ENCODE measurements at regions not wholly inside any gene's neighbourhood (a gene's known extent, or its start where the extent isn't known, plus 50 kb on each side); places are given as distances from the start of the nearest gene placed in this dataset.

GRCh38 chr2:18408638-18409037 lies 151.8 kb downstream of the RDH14 start:
- ChIA-PET POLR2A (no interaction called here), CTCF (interaction anchor here (0.8 kb wide), 1 partner anchor 10 kb away, joined by 3 read pairs; no protein-coding TSS in a partner anchor)
- TF ChIP-seq CTCF (IDR thresholded peaks at IDR 0.05; ENCODE audit: insufficient read depth, low read depth, low read length): no peak
- Histone ChIP-seq H3K4me3 (ENCODE audit: low read depth, low read length) (no peak overlapping the region), H3K36me3 (ENCODE audit: control insufficient read depth, insufficient read depth, low read length) (no peaks in the 10 kb centered on the region), H3K27me3 (ENCODE audit: control insufficient read depth, insufficient read depth, low read length) (no peaks in the 10 kb centered on the region)
- DNase-seq (ENCODE audit: low read depth): no peak

GRCh38 chr2:18406219-18406618 lies 154.2 kb downstream of the RDH14 start:
- Histone ChIP-seq H3K36me3 (ENCODE audit: control insufficient read depth, insufficient read depth, low read length) (no peaks in the 10 kb centered on the region), H3K27me3 (ENCODE audit: control insufficient read depth, insufficient read depth, low read length) (no peaks in the 10 kb centered on the region), H3K4me3 (ENCODE audit: low read depth, low read length) (no peak overlapping the region)
- POLR2A ChIA-PET: no interaction called here
- DNase-seq (ENCODE audit: low read depth): no peak
- TF ChIP-seq CTCF (IDR thresholded peaks at IDR 0.05; ENCODE audit: insufficient read depth, low read depth, low read length): no peak
- CTCF ChIA-PET: no interaction called here

- CTCF ChIA-PET: interaction anchor here (0.8 to 1.7 kb wide), 8 partner anchors 8 to 111 kb away, joined by 3 to 5 read pairs (median 4); no protein-coding TSS in a partner anchor
- 0 out of 2 replicates have a peak, but pooled peaks have one; percentile 15 for TF ChIP-seq CTCF (IDR thresholded peaks at IDR 0.05; ENCODE audit: insufficient read depth, low read depth, low read length)
- no peak for DNase-seq (ENCODE audit: low read depth)
- H3K27me3 ChIP-seq (ENCODE audit: control insufficient read depth, insufficient read depth, low read length): no peaks in the 10 kb centered on the region
- H3K4me3 ChIP-seq (ENCODE audit: low read depth, low read length): no peak overlapping the region
- no peaks in the 10 kb centered on the region for H3K36me3 ChIP-seq (ENCODE audit: control insufficient read depth, insufficient read depth, low read length)
- POLR2A ChIA-PET: no interaction called here
These were observed 155.7 kb downstream of the RDH14 start for GRCh38 chr2:18404708-18405107.

GRCh38 chr2:18403921-18404522 lies 156.4 kb downstream of the RDH14 start:
- Histone ChIP-seq H3K36me3 (ENCODE audit: control insufficient read depth, insufficient read depth, low read length) (no peaks in the 10 kb centered on the region), H3K27me3 (ENCODE audit: control insufficient read depth, insufficient read depth, low read length) (no peaks in the 10 kb centered on the region), H3K4me3 (ENCODE audit: low read depth, low read length) (no peak overlapping the region)
- TF ChIP-seq CTCF (IDR thresholded peaks at IDR 0.05; ENCODE audit: insufficient read depth, low read depth, low read length): no peak
- ChIA-PET CTCF (interaction anchor here (0.7 to 1.7 kb wide), 8 partner anchors 8 to 112 kb away, joined by 3 to 5 read pairs (median 4); no protein-coding TSS in a partner anchor), POLR2A (no interaction called here)
- DNase-seq (ENCODE audit: low read depth): no peak

GRCh38 chr2:18402831-18403230 lies 157.6 kb downstream of the RDH14 start:
- Histone ChIP-seq H3K4me3 (ENCODE audit: low read depth, low read length) (no peak overlapping the region), H3K36me3 (ENCODE audit: control insufficient read depth, insufficient read depth, low read length) (no peaks in the 10 kb centered on the region), H3K27me3 (ENCODE audit: control insufficient read depth, insufficient read depth, low read length) (no peaks in the 10 kb centered on the region)
- ChIA-PET CTCF (interaction anchor here (1.2 to 1.8 kb wide), 3 partner anchors 10 to 25 kb away, joined by 3 to 9 read pairs (median 3); no protein-coding TSS in a partner anchor), POLR2A (no interaction called here)
- DNase-seq (ENCODE audit: low read depth): no peak
- no peak for TF ChIP-seq CTCF (IDR thresholded peaks at IDR 0.05; ENCODE audit: insufficient read depth, low read depth, low read length)

All from BJ (cell line).